ENCODE measurements at regions not wholly inside any gene's neighbourhood (a gene's known extent, or its start where the extent isn't known, plus 50 kb on each side); places are given as distances from the start of the nearest gene placed in this dataset.

GRCh38 chr9:82597241-82598203 is 465.4 kb downstream of the RASEF start:
- 51 to 65% methylated on average over 12 of the region's 12 CpGs for WGBS, 2 donors
- Histone ChIP-seq H3K9me3 (no peaks in the 10 kb centered on the region), H3K4me3 (no peak overlapping the region), H3K36me3 (ENCODE audit: low read depth, missing control alignments) (no peaks in the 10 kb centered on the region), H3K27me3 (no peaks in the 10 kb centered on the region), H3K27ac (no peak overlapping the region), H3K4me1 (no peaks in the 10 kb centered on the region)
- no peak for TF ChIP-seq POLR2A (IDR thresholded peaks at IDR 0.05)
- TF ChIP-seq CTCF (IDR thresholded peaks at IDR 0.05): no peak
- DNase-seq: no peak
- intact Hi-C loops (cut with DNase I; ENCODE audit: low total_unique reads): no loop called here

- Histone ChIP-seq H3K9me3 (no peaks in the 10 kb centered on the region), H3K27ac (no peak overlapping the region), H3K27me3 (no peaks in the 10 kb centered on the region), H3K4me3 (no peak overlapping the region), H3K36me3 (ENCODE audit: low read depth, missing control alignments) (no peaks in the 10 kb centered on the region), H3K4me1 (no peaks in the 10 kb centered on the region)
- WGBS, 2 donors: 47 to 56% methylated on average over 6 of the region's 6 CpGs
- intact Hi-C loops (cut with DNase I; ENCODE audit: low total_unique reads): no loop called here
- DNase-seq: no peak
- TF ChIP-seq CTCF (IDR thresholded peaks at IDR 0.05) (no peak), POLR2A (IDR thresholded peaks at IDR 0.05) (no peak)
Measured at GRCh38 chr9:82598241-82599039, 464.5 kb downstream of the RASEF start.

GRCh38 chr9:82599336-82599949 is 463.5 kb downstream of the RASEF start:
- 71 to 78% methylated on average over 2 of the region's 2 CpGs for WGBS, 2 donors
- H3K27me3 ChIP-seq: no peaks in the 10 kb centered on the region
- intact Hi-C loops (cut with DNase I; ENCODE audit: low total_unique reads): no loop called here
- no peak for TF ChIP-seq CTCF (IDR thresholded peaks at IDR 0.05)
- TF ChIP-seq POLR2A (IDR thresholded peaks at IDR 0.05): no peak
- H3K4me1 ChIP-seq: no peaks in the 10 kb centered on the region
- H3K27ac ChIP-seq: no peak overlapping the region
- no peaks in the 10 kb centered on the region for H3K9me3 ChIP-seq
- no peaks in the 10 kb centered on the region for H3K36me3 ChIP-seq (ENCODE audit: low read depth, missing control alignments)
- no peak for DNase-seq
- H3K4me3 ChIP-seq: no peak overlapping the region

- H3K9me3 ChIP-seq: no peaks in the 10 kb centered on the region
- H3K27me3 ChIP-seq: no peaks in the 10 kb centered on the region
- no peak overlapping the region for H3K4me3 ChIP-seq
- no peak for TF ChIP-seq CTCF (IDR thresholded peaks at IDR 0.05)
- no peak for TF ChIP-seq POLR2A (IDR thresholded peaks at IDR 0.05)
- no peaks in the 10 kb centered on the region for H3K36me3 ChIP-seq (ENCODE audit: low read depth, missing control alignments)
- no peak overlapping the region for H3K27ac ChIP-seq
- WGBS, 2 donors: 83 to 87% methylated on average over 10 of the region's 10 CpGs
- no peaks in the 10 kb centered on the region for H3K4me1 ChIP-seq
- no peak for DNase-seq
- intact Hi-C loops (cut with DNase I; ENCODE audit: low total_unique reads): no loop called here
Measured at GRCh38 chr9:82600536-82601292, 462.2 kb downstream of the RASEF start.

All from testis (tissue), 2 donors.